GM23338 (cell line): ENCODE measurements at regions not wholly inside any gene's neighbourhood (a gene's known extent, or its start where the extent isn't known, plus 50 kb on each side); places are given as distances from the start of the nearest gene placed in this dataset.

Experiments
- ATAC-seq: fragments of 200-7000 bp; cut with Tn5 transposase; 3 replicates; pipeline ENCODE4 v1.9.1; 2020
- DNase-seq: peaks from one replicate; pipeline ENCODE4 v3.0.0-alpha.2; 2015; ENCODE audit warnings: low spot score
- H2AFZ ChIP-seq: fragments of 200-600 bp; sonication (generic); 2 replicates; pipeline ENCODE4 v1.8.0; 2016; ENCODE audit warnings: antibody characterized with exemption, mild to moderate bottlenecking, moderate library complexity
- H3F3A ChIP-seq: fragments of 200-600 bp; sonication (generic); replicated peaks from 2 replicates; pipeline ENCODE4 v1.8.0; 2017; ENCODE audit warnings: antibody characterized with exemption, mixed run types, low read depth
- H3K27ac ChIP-seq: fragments of 200-600 bp; sonication (generic); 2 replicates; pipeline ENCODE4 v1.6.1; 2016; ENCODE audit warnings: low read depth
- H3K27me3 ChIP-seq: fragments of 200-600 bp; sonication (generic); 2 replicates; pipeline ENCODE4 v1.8.0; 2016; ENCODE audit warnings: mild to moderate bottlenecking, mixed run types, moderate library complexity; ENCODE audit not compliant: insufficient read depth
- H3K36me3 ChIP-seq: fragments of 200-600 bp; sonication (generic); 2 replicates; pipeline ENCODE4 v1.8.0; 2016; ENCODE audit warnings: mild to moderate bottlenecking; ENCODE audit not compliant: insufficient read depth
- H3K4me1 ChIP-seq: fragments of 200-600 bp; sonication (generic); 2 replicates; pipeline ENCODE4 v1.8.0; 2016; ENCODE audit warnings: mild to moderate bottlenecking, moderate library complexity; ENCODE audit not compliant: insufficient read depth
- H3K4me2 ChIP-seq: fragments of 200-600 bp; sonication (generic); 2 replicates; pipeline ENCODE4 v1.7.1; 2017; ENCODE audit warnings: mixed run types
- H3K4me3 ChIP-seq: fragments of 200-600 bp; sonication (generic); 2 replicates; pipeline ENCODE4 v1.6.1; 2016; ENCODE audit warnings: mixed run types
- H3K79me2 ChIP-seq: fragments of 200-600 bp; sonication (generic); replicated peaks from 2 replicates; pipeline ENCODE4 v1.8.0; 2017; ENCODE audit warnings: mild to moderate bottlenecking; ENCODE audit not compliant: insufficient read depth
- H3K9me2 ChIP-seq: fragments of 200-600 bp; sonication (generic); 2 replicates; pipeline ENCODE4 v1.8.0; 2017; ENCODE audit not compliant: insufficient read depth
- H4K20me1 ChIP-seq: fragments of 200-600 bp; sonication (generic); replicated peaks from 2 replicates; pipeline ENCODE4 v1.8.0; 2017; ENCODE audit warnings: mild to moderate bottlenecking; ENCODE audit not compliant: insufficient read depth
- H3K27ac Mint-ChIP-seq: 2 replicates; pipeline ENCODE4 v1.8.0; 2020; ENCODE audit warnings: inconsistent platforms, mild to moderate bottlenecking, moderate library complexity, mixed read lengths
- H3K27me3 Mint-ChIP-seq: 3 replicates; pipeline ENCODE4 v1.8.0; 2022; ENCODE audit warnings: low read depth, mild to moderate bottlenecking, moderate library complexity, mixed read lengths, inconsistent platforms; ENCODE audit not compliant: insufficient read depth, poor library complexity
- H3K36me3 Mint-ChIP-seq: 3 replicates; pipeline ENCODE4 v1.8.0; 2021; ENCODE audit warnings: low read depth, mild to moderate bottlenecking, inconsistent platforms, moderate library complexity, mixed read lengths
- H3K4me1 Mint-ChIP-seq: 3 replicates; pipeline ENCODE4 v1.8.0; 2020; ENCODE audit warnings: mild to moderate bottlenecking, inconsistent platforms, mixed read lengths
- H3K4me3 Mint-ChIP-seq: 3 replicates; pipeline ENCODE4 v1.8.0; 2021; ENCODE audit warnings: moderate library complexity, mild to moderate bottlenecking, inconsistent platforms, mixed read lengths
- H3K9me3 Mint-ChIP-seq: 3 replicates; pipeline ENCODE4 v1.8.0; 2020; ENCODE audit warnings: moderate library complexity, mild to moderate bottlenecking, inconsistent platforms, mixed read lengths
- CREB1 ChIP-seq: fragments of 250-450 bp; sonication (Bioruptor Pico); IDR thresholded peaks from 2 replicates; pipeline ENCODE4 v1.5.0; 2020; ENCODE audit warnings: low read depth, mild to moderate bottlenecking, moderate library complexity
- CTCF ChIP-seq, 2 experiments: fragments of 200-600 bp in 1 of 2; sonication (generic) in 1 of 2; conservative IDR thresholded peaks; 2 replicates each; pipeline versions ENCODE4 v1.5.1 to v1.6.1; 2016 to 2017; ENCODE audit warnings: antibody characterized with exemption in 2 of 2, low read depth in 2 of 2, mild to moderate bottlenecking in 2 of 2, moderate library complexity in 1 of 2
- ETS1 ChIP-seq: IDR thresholded peaks from 2 replicates; pipeline ENCODE4 v1.6.1; 2016; ENCODE audit warnings: antibody characterized with exemption
- EZH2 ChIP-seq: fragments of 200-600 bp; sonication (generic); IDR thresholded peaks from one replicate; pipeline ENCODE4 v1.8.0; 2017; ENCODE audit warnings: antibody characterized with exemption, mild to moderate bottlenecking, low read depth; ENCODE audit not compliant: unreplicated experiment
- EZH2phosphoT487 ChIP-seq: fragments of 200-600 bp; sonication (generic); IDR thresholded peaks from one replicate; pipeline ENCODE4 v1.8.1; 2018; ENCODE audit warnings: antibody characterized with exemption; ENCODE audit not compliant: unreplicated experiment
- JUNB ChIP-seq: IDR thresholded peaks from one replicate; pipeline ENCODE4 v1.6.1; 2016; ENCODE audit warnings: antibody characterized with exemption; ENCODE audit not compliant: unreplicated experiment
- NANOG ChIP-seq: IDR thresholded peaks from 2 replicates; pipeline ENCODE4 v1.6.1; 2016; ENCODE audit warnings: antibody characterized with exemption, borderline replicate concordance
- POLR2AphosphoS5 ChIP-seq: IDR thresholded peaks from 2 replicates; pipeline ENCODE4 v1.6.1; 2016; ENCODE audit warnings: antibody characterized with exemption, low read depth
- REST ChIP-seq: IDR thresholded peaks from one replicate; pipeline ENCODE4 v1.6.1; 2018; ENCODE audit warnings: antibody characterized with exemption; ENCODE audit not compliant: unreplicated experiment
- STAT1 ChIP-seq: IDR thresholded peaks from one replicate; pipeline ENCODE4 v1.6.1; 2016; ENCODE audit warnings: antibody characterized with exemption; ENCODE audit not compliant: unreplicated experiment
- ZNF114 ChIP-seq: fragments of 250-450 bp; sonication (Bioruptor Pico); IDR thresholded peaks from 2 replicates; pipeline ENCODE4 v1.5.0; 2020; ENCODE audit warnings: mild to moderate bottlenecking, moderate library complexity
- ZNF331 ChIP-seq: fragments of 250-450 bp; sonication (Bioruptor Pico); IDR thresholded peaks from 2 replicates; pipeline ENCODE4 v1.5.0; 2020; ENCODE audit warnings: low read depth, mild to moderate bottlenecking, moderate library complexity
- ZNF462 ChIP-seq: fragments of 250-450 bp; sonication (Bioruptor Pico); IDR thresholded peaks from 2 replicates; pipeline ENCODE4 v1.5.0; 2020; ENCODE audit warnings: mild to moderate bottlenecking, moderate library complexity

- TF ChIP-seq STAT1 (no peak), EZH2phosphoT487 (no peak), CREB1 (CRISPR knock-in tag) (no peak), EZH2 (no peak), JUNB (no peak), ZNF462 (CRISPR knock-in tag) (no peak), POLR2AphosphoS5 (no peak), ZNF331 (CRISPR knock-in tag) (no peak), CTCF (conservative IDR thresholded peaks at IDR 0.05; ENCODE audit: low read depth in 2 of 2) (no peak), ZNF114 (CRISPR knock-in tag) (no peak), REST (no peak), NANOG (no peak), ETS1 (no peak)
- no peaks in the 10 kb centered on the region; the same call in 2 of the 3 replicates for H3K9me3 Mint-ChIP-seq
These were observed 82.5 kb upstream of the OGFRL1 start for GRCh38 chr6:71206089-71206488.

More at GRCh38 chr6:71206089-71206488, 82.5 kb upstream of the OGFRL1 start:
- no peak overlapping the region for H3K27ac ChIP-seq
- no peaks in the 10 kb centered on the region; the same call in 1 of the 2 replicates for H3K9me2 ChIP-seq
- no peak overlapping the region for H3K4me3 ChIP-seq
- ATAC-seq (no peak), DNase-seq (no peak)
- no peaks in the 10 kb centered on the region for H3K27me3 Mint-ChIP-seq
- no peaks in the 10 kb centered on the region for H3K79me2 ChIP-seq
- peak overlapping the region; percentile 40; the same call in 1 of the 2 replicates for H2AFZ ChIP-seq
- no peaks in the 10 kb centered on the region for H3K27me3 ChIP-seq
- H3K4me1 ChIP-seq, result no peaks in the 10 kb centered on the region
- H3K27ac Mint-ChIP-seq, result no peak overlapping the region
- no peak overlapping the region for H3K4me3 Mint-ChIP-seq
- H3K36me3 Mint-ChIP-seq, result no peaks in the 10 kb centered on the region
- no peaks in the 10 kb centered on the region for H3F3A ChIP-seq
- no peaks in the 10 kb centered on the region for H3K36me3 ChIP-seq
- no peak overlapping the region for H3K4me2 ChIP-seq
- H4K20me1 ChIP-seq, result no peaks in the 10 kb centered on the region
- peaks cover 2% of the 10 kb centered on the region; the same call in 1 of the 3 replicates for H3K4me1 Mint-ChIP-seq
